ENCODE measurements at regions not wholly inside any gene's neighbourhood (a gene's known extent, or its start where the extent isn't known, plus 50 kb on each side); places are given as distances from the start of the nearest gene placed in this dataset.
A peak's percentile ranks its signal among the peaks of the same experiment; 100 is the strongest.

DNA sequence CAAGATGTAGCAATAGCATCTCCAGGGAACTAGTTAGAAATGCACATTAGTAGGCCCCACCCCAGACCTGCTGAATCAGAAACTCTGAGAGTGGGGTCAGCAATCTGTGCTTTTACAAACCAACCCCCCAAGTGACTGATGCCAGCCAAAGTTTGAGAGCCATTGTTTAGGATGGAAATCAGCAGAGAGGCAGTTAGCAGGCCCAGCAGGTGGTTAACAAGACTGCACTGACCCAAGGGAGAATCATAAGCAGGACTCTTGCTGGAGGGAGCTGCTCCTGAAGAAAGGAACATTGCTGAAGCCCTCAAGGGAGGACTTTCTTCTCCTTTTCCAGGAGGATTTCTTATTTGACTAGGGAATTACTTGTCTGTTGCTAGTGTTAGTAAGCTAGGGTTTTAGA, 74.2 kb upstream of the SLC12A2 start:
- no peak overlapping the region for H3K27ac ChIP-seq (ENCODE audit: low read depth, low read length)
- CTCF ChIA-PET (ENCODE audit: partially characterized antibody), result interaction anchor here (1.7 kb wide), 1 partner anchor 132 kb away, joined by 3 read pairs; no protein-coding TSS in a partner anchor
- DNase-seq (ENCODE audit: low read depth in 1 of 2, low spot score in 2 of 2), result no peak

More for the DNA sequence above, 74.2 kb upstream of the SLC12A2 start:
- Histone ChIP-seq H3K27me3 (replicated peaks in 1 of 4; ENCODE audit: control insufficient read depth in 3 of 4, extremely low read depth in 1 of 4, insufficient read depth in 3 of 4, low read length in 3 of 4) (no peaks in the 10 kb centered on the region), H3K36me3 (ENCODE audit: control insufficient read depth in 2 of 4, insufficient read depth in 4 of 4, low read length in 3 of 4) (no peaks in the 10 kb centered on the region), H4K20me1 (replicated peaks in 1 of 2; ENCODE audit: control insufficient read depth in 1 of 2, insufficient read depth in 2 of 2, low read length in 2 of 2) (no peaks in the 10 kb centered on the region), H3K79me2 (ENCODE audit: control insufficient read depth in 1 of 2, insufficient read depth in 2 of 2, low read length in 2 of 2) (no peaks in the 10 kb centered on the region), H4K91ac (replicated peaks; ENCODE audit: insufficient read length, low read length) (no peak overlapping the region), H3K4me1 (replicated peaks in 1 of 4; ENCODE audit: control insufficient read depth in 3 of 4, insufficient read depth in 4 of 4, low read length in 3 of 4) (peaks cover 0 to 3% (median 0%) of the 10 kb centered on the region in 4 experiments; a peak in 1 of 7 replicates), H3K79me1 (ENCODE audit: low read depth, low read length) (no peaks in the 10 kb centered on the region), H2BK15ac (ENCODE audit: low read length) (no peak overlapping the region), H3K56ac (replicated peaks; ENCODE audit: insufficient read length, low read depth, low read length) (no peak overlapping the region), H2BK20ac (ENCODE audit: low read length) (no peak overlapping the region), H2BK5ac (ENCODE audit: low read depth, low read length) (no peak overlapping the region), H3K23me2 (ENCODE audit: low read depth, low read length) (no peaks in the 10 kb centered on the region), H3K4me3 (ENCODE audit: extremely low read depth in 1 of 4, insufficient read depth in 2 of 4, low read depth in 3 of 4, low read length in 4 of 4) (no peak overlapping the region), H3K4ac (replicated peaks; ENCODE audit: insufficient read length, low read depth, low read length) (no peak overlapping the region), H2BK120ac (replicated peaks; ENCODE audit: low read depth, low read length) (no peak overlapping the region), H3K18ac (ENCODE audit: extremely low read depth, low read length) (no peak overlapping the region), H2BK12ac (ENCODE audit: low read depth, low read length) (no peak overlapping the region), H3K9ac (replicated peaks in 1 of 4; ENCODE audit: extremely low read depth in 1 of 4, low read depth in 3 of 4, low read length in 3 of 4) (no peak overlapping the region), H4K5ac (ENCODE audit: insufficient read length, low read depth, low read length) (no peak overlapping the region), H3K4me2 (ENCODE audit: insufficient read depth in 1 of 2, low read depth in 2 of 2, low read length in 2 of 2) (0 out of 4 replicates have a peak overlapping the region, but pooled peaks of 1 of the 2 experiments have one; percentile 3), H3K14ac (ENCODE audit: insufficient read length) (no peak overlapping the region), H3K9me3 (ENCODE audit: insufficient read depth in 2 of 2, low read depth in 1 of 2, low read length in 1 of 2) (no peaks in the 10 kb centered on the region), H4K8ac (ENCODE audit: extremely low read depth, insufficient read depth, low read length) (no peak overlapping the region), H2AFZ (ENCODE audit: low read length) (no peak overlapping the region), H2AK5ac (ENCODE audit: low read depth, low read length) (no peak overlapping the region), H3K23ac (ENCODE audit: insufficient read length) (no peak overlapping the region)
- POLR2A ChIA-PET (ENCODE audit: partially characterized antibody), result no interaction called here
- no peak for FAIRE-seq
- TF ChIP-seq TAF1 (IDR thresholded peaks at IDR 0.05; ENCODE audit: low read depth, low read length) (no peak), NANOG (IDR thresholded peaks at IDR 0.05; ENCODE audit: insufficient read depth, low read depth, low read length, poor library complexity, severe bottlenecking) (peak; percentile 33)
